ENCODE measurements at regions not wholly inside any gene's neighbourhood (a gene's known extent, or its start where the extent isn't known, plus 50 kb on each side); places are given as distances from the start of the nearest gene placed in this dataset.

GRCh38 chr3:181333394-181333793 is 343.9 kb upstream of the DNAJC19 start:
- Histone ChIP-seq H3K27ac (no peak overlapping the region), H3K27me3 (no peaks in the 10 kb centered on the region), H3K4me3 (no peak overlapping the region), H3K4me1 (no peaks in the 10 kb centered on the region), H3K9me3 (no peaks in the 10 kb centered on the region), H3K36me3 (replicated peaks in 1 of 2; ENCODE audit: insufficient read depth in 1 of 2, low read depth in 2 of 2) (no peaks in the 10 kb centered on the region)
- DNase-seq = no peak
- intact Hi-C loops (cut with DNase I) = no loop called here
- ATAC-seq = no peak
- TF ChIP-seq POLR2A (IDR thresholded peaks at IDR 0.05) = no peak
- TF ChIP-seq CTCF (IDR thresholded peaks at IDR 0.05) = no peak

- no peaks in the 10 kb centered on the region for H3K9me3 ChIP-seq
- intact Hi-C loops (cut with DNase I) = no loop called here
- no peak for DNase-seq
- H3K4me3 ChIP-seq = no peak overlapping the region
- H3K27me3 ChIP-seq = no peaks in the 10 kb centered on the region
- H3K27ac ChIP-seq = no peak overlapping the region
- ATAC-seq = no peak
- 36% methylated on average over 5 of the region's 5 CpGs for WGBS, 2 donors
- TF ChIP-seq POLR2A (IDR thresholded peaks at IDR 0.05) (no peak), CTCF (IDR thresholded peaks at IDR 0.05) (no peak)
- no peaks in the 10 kb centered on the region for H3K36me3 ChIP-seq (replicated peaks in 1 of 2; ENCODE audit: insufficient read depth in 1 of 2, low read depth in 2 of 2)
- no peaks in the 10 kb centered on the region for H3K4me1 ChIP-seq
Measured at GRCh38 chr3:181330821-181331563, 341.5 kb upstream of the DNAJC19 start.

- no peaks in the 10 kb centered on the region for H3K9me3 ChIP-seq
- H3K27ac ChIP-seq = no peak overlapping the region
- H3K36me3 ChIP-seq (replicated peaks in 1 of 2; ENCODE audit: insufficient read depth in 1 of 2, low read depth in 2 of 2) = no peaks in the 10 kb centered on the region
- no peak for DNase-seq
- no peak for TF ChIP-seq POLR2A (IDR thresholded peaks at IDR 0.05)
- TF ChIP-seq CTCF (IDR thresholded peaks at IDR 0.05) = no peak
- H3K4me1 ChIP-seq = no peaks in the 10 kb centered on the region
- no peak overlapping the region for H3K4me3 ChIP-seq
- WGBS, 2 donors = 68 to 81% methylated on average over 3 of the region's 3 CpGs
- intact Hi-C loops (cut with DNase I) = no loop called here
- ATAC-seq = no peak
- H3K27me3 ChIP-seq = no peaks in the 10 kb centered on the region
Measured at GRCh38 chr3:181330257-181330656, 340.7 kb upstream of the DNAJC19 start.

- Histone ChIP-seq H3K4me1 (no peaks in the 10 kb centered on the region), H3K36me3 (replicated peaks in 1 of 2; ENCODE audit: insufficient read depth in 1 of 2, low read depth in 2 of 2) (no peaks in the 10 kb centered on the region), H3K27ac (no peak overlapping the region), H3K27me3 (no peaks in the 10 kb centered on the region), H3K9me3 (no peaks in the 10 kb centered on the region), H3K4me3 (no peak overlapping the region)
- 59 to 68% methylated on average over 2 of the region's 2 CpGs for WGBS, 2 donors
- ATAC-seq (no peak), DNase-seq (no peak)
- TF ChIP-seq CTCF (IDR thresholded peaks at IDR 0.05) (no peak), POLR2A (IDR thresholded peaks at IDR 0.05) (no peak)
- intact Hi-C loops (cut with DNase I) = no loop called here
Measured at GRCh38 chr3:181329024-181329423, 339.5 kb upstream of the DNAJC19 start.

GRCh38 chr3:181328346-181328745 is 338.8 kb upstream of the DNAJC19 start:
- no peaks in the 10 kb centered on the region for H3K4me1 ChIP-seq
- H3K9me3 ChIP-seq = no peaks in the 10 kb centered on the region
- DNase-seq (no peak), ATAC-seq (no peak)
- intact Hi-C loops (cut with DNase I) = no loop called here
- H3K27me3 ChIP-seq = no peaks in the 10 kb centered on the region
- 78 to 81% methylated on average over 5 of the region's 5 CpGs for WGBS, 2 donors
- H3K36me3 ChIP-seq (replicated peaks in 1 of 2; ENCODE audit: insufficient read depth in 1 of 2, low read depth in 2 of 2) = no peaks in the 10 kb centered on the region
- no peak overlapping the region for H3K27ac ChIP-seq
- H3K4me3 ChIP-seq = no peak overlapping the region
- TF ChIP-seq POLR2A (IDR thresholded peaks at IDR 0.05) (no peak), CTCF (IDR thresholded peaks at IDR 0.05) (no peak)

All from body of pancreas (tissue), 4 donors.